ENCODE measurements at regions not wholly inside any gene's neighbourhood (a gene's known extent, or its start where the extent isn't known, plus 50 kb on each side); places are given as distances from the start of the nearest gene placed in this dataset.

DNA sequence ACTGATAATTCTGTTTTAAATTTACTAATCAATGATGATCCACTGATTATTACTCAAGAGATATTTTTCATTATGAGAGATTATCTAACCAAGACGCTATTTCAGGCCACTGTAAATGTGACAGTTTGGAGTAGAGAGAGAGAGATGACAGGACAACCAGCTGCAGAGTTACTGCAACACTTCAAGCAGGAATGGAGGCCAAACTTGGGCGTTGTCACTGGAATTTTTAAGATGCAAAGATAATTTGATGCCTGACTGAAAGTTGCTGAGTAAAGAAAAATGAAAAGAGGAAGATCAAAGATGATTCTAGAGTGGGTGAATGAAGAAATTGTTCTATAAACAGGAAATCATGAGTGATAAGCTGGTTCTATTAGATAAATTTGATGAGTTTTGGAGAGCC is 1302.1 kb upstream of the TMEFF2 start:
- Histone ChIP-seq H3K27me3 (replicated peaks; ENCODE audit: control insufficient read depth, insufficient read depth, low read length) (no peaks in the 10 kb centered on the region), H3K9me3 (no peaks in the 10 kb centered on the region), H3K36me3 (ENCODE audit: control insufficient read depth, insufficient read depth, low read length) (no peaks in the 10 kb centered on the region), H3K4me3 (ENCODE audit: low read depth, low read length) (no peak overlapping the region), H3K4me1 (no peaks in the 10 kb centered on the region)
- no peak overlapping the region for H3K27ac Mint-ChIP-seq (ENCODE audit: unreplicated experiment)
- no peak for DNase-seq
- POLR2A ChIA-PET, result no interaction called here
- intact Hi-C loops (cut with micrococcal nuclease; ENCODE audit: unreplicated experiment), result no loop called here
- no peaks in the 10 kb centered on the region for H3K36me3 Mint-ChIP-seq (ENCODE audit: insufficient read depth, unreplicated experiment)
- no TSS peak for BruUV-seq (replicated peaks)
- H3K9me3 Mint-ChIP-seq (ENCODE audit: unreplicated experiment), result no peaks in the 10 kb centered on the region
- TF ChIP-seq, protein P1, sequence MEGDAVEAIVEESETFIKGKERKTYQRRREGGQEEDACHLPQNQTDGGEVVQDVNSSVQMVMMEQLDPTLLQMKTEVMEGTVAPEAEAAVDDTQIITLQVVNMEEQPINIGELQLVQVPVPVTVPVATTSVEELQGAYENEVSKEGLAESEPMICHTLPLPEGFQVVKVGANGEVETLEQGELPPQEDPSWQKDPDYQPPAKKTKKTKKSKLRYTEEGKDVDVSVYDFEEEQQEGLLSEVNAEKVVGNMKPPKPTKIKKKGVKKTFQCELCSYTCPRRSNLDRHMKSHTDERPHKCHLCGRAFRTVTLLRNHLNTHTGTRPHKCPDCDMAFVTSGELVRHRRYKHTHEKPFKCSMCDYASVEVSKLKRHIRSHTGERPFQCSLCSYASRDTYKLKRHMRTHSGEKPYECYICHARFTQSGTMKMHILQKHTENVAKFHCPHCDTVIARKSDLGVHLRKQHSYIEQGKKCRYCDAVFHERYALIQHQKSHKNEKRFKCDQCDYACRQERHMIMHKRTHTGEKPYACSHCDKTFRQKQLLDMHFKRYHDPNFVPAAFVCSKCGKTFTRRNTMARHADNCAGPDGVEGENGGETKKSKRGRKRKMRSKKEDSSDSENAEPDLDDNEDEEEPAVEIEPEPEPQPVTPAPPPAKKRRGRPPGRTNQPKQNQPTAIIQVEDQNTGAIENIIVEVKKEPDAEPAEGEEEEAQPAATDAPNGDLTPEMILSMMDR (IDR thresholded peaks at IDR 0.05; ENCODE audit: insufficient read depth in 1 of 2, low read depth in 1 of 2, low read length in 1 of 2, severe bottlenecking in 1 of 2, unreplicated experiment in 1 of 2), result no peak
- no peak overlapping the region for H3K4me3 Mint-ChIP-seq (ENCODE audit: unreplicated experiment)
- CTCF ChIA-PET, result no interaction called here
- H3K27me3 Mint-ChIP-seq (ENCODE audit: insufficient read depth, unreplicated experiment), result no peaks in the 10 kb centered on the region
- H3K4me1 Mint-ChIP-seq (ENCODE audit: low read depth, unreplicated experiment), result peaks cover 7% of the 10 kb centered on the region

DNA sequence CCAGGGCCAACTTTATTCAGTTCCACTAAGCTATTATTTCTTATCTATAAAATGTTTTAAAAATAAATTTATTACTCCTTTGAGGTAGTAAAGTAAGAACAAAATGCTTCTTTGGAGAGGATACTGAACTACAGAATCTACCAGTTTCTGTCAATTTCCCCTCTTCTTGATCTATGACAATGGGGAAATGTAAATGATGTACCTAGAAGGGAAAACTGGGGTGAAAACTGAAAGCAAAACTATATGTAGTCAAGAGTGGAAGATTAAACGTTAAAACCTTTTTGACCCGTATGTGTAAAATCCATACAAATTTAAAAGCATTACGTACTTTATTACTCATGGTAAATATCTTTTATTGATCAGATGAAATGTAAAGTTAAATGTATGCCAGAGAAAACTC is 1287.8 kb upstream of the TMEFF2 start:
- no peaks in the 10 kb centered on the region for H3K9me3 Mint-ChIP-seq (ENCODE audit: unreplicated experiment)
- no peaks in the 10 kb centered on the region for H3K36me3 Mint-ChIP-seq (ENCODE audit: insufficient read depth, unreplicated experiment)
- ChIA-PET CTCF (no interaction called here), POLR2A (no interaction called here)
- BruUV-seq (replicated peaks), result no TSS peak
- H3K4me3 ChIP-seq (ENCODE audit: low read depth, low read length), result no peak overlapping the region
- H3K9me3 ChIP-seq, result no peaks in the 10 kb centered on the region
- H3K27ac Mint-ChIP-seq (ENCODE audit: unreplicated experiment), result no peak overlapping the region
- no peaks in the 10 kb centered on the region for H3K4me1 ChIP-seq
- H3K4me1 Mint-ChIP-seq (ENCODE audit: low read depth, unreplicated experiment), result no peaks in the 10 kb centered on the region
- TF ChIP-seq, protein P1 (IDR thresholded peaks at IDR 0.05; ENCODE audit: insufficient read depth in 1 of 2, low read depth in 1 of 2, low read length in 1 of 2, severe bottlenecking in 1 of 2, unreplicated experiment in 1 of 2), result no peak
- no peak for DNase-seq
- no peaks in the 10 kb centered on the region for H3K36me3 ChIP-seq (ENCODE audit: control insufficient read depth, insufficient read depth, low read length)
- no peak overlapping the region for H3K4me3 Mint-ChIP-seq (ENCODE audit: unreplicated experiment)
- H3K27me3 ChIP-seq (replicated peaks; ENCODE audit: control insufficient read depth, insufficient read depth, low read length), result no peaks in the 10 kb centered on the region
- intact Hi-C loops (cut with micrococcal nuclease; ENCODE audit: unreplicated experiment), result no loop called here
- no peaks in the 10 kb centered on the region for H3K27me3 Mint-ChIP-seq (ENCODE audit: insufficient read depth, unreplicated experiment)

DNA sequence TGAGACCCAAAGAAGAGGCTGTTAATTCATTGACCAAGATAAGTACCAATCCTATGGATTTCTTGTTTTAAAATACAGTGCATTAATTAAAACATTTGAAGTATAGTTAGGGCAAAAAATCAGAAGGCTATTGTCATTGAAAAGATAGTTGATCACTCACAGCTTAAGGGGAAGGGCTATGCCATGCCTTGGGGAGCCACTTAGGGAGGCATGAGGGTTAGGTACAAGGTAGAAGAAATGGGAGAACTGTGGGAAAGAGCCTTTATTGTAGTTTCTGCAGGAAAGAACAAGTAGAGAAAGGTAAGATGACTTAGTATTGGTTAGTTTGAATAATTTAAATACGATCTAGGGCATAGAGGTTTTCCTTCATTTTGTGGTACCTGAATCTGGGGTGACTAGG is 1285.5 kb upstream of the TMEFF2 start:
- H3K4me3 Mint-ChIP-seq (ENCODE audit: unreplicated experiment), result no peak overlapping the region
- Histone ChIP-seq H3K9me3 (no peaks in the 10 kb centered on the region), H3K4me3 (ENCODE audit: low read depth, low read length) (no peak overlapping the region), H3K4me1 (no peaks in the 10 kb centered on the region), H3K27me3 (replicated peaks; ENCODE audit: control insufficient read depth, insufficient read depth, low read length) (no peaks in the 10 kb centered on the region), H3K36me3 (ENCODE audit: control insufficient read depth, insufficient read depth, low read length) (no peaks in the 10 kb centered on the region)
- ChIA-PET CTCF (no interaction called here), POLR2A (no interaction called here)
- BruUV-seq (replicated peaks), result no TSS peak
- no peak overlapping the region for H3K27ac Mint-ChIP-seq (ENCODE audit: unreplicated experiment)
- no peaks in the 10 kb centered on the region for H3K9me3 Mint-ChIP-seq (ENCODE audit: unreplicated experiment)
- no peaks in the 10 kb centered on the region for H3K36me3 Mint-ChIP-seq (ENCODE audit: insufficient read depth, unreplicated experiment)
- TF ChIP-seq, protein P1 (IDR thresholded peaks at IDR 0.05; ENCODE audit: insufficient read depth in 1 of 2, low read depth in 1 of 2, low read length in 1 of 2, severe bottlenecking in 1 of 2, unreplicated experiment in 1 of 2), result no peak
- H3K27me3 Mint-ChIP-seq (ENCODE audit: insufficient read depth, unreplicated experiment), result no peaks in the 10 kb centered on the region
- intact Hi-C loops (cut with micrococcal nuclease; ENCODE audit: unreplicated experiment), result no loop called here
- H3K4me1 Mint-ChIP-seq (ENCODE audit: low read depth, unreplicated experiment), result no peaks in the 10 kb centered on the region
- DNase-seq, result no peak
